ENCODE measurements at regions not wholly inside any gene's neighbourhood (a gene's known extent, or its start where the extent isn't known, plus 50 kb on each side); places are given as distances from the start of the nearest gene placed in this dataset.

- no peak for TF ChIP-seq POLR2A (IDR thresholded peaks at IDR 0.05)
- TF ChIP-seq CTCF (IDR thresholded peaks at IDR 0.05), result no peak
Observed at GRCh38 chr2:156170929-156171328, 161.6 kb downstream of the NR4A2 start.
